Mesendoderm (in vitro differentiated cells): ENCODE measurements at regions not wholly inside any gene's neighbourhood (a gene's known extent, or its start where the extent isn't known, plus 50 kb on each side); places are given as distances from the start of the nearest gene placed in this dataset.

Source experiments
- DNase-seq: peaks from one replicate; pipeline ENCODE4 v3.0.0; 2013
- H2AK5ac ChIP-seq: 2 replicates; pipeline ENCODE4 v1.6.1; 2013; ENCODE audit warnings: low read length, inconsistent platforms
- H2BK120ac ChIP-seq: 2 replicates; pipeline ENCODE4 v1.6.1; 2013; ENCODE audit warnings: low read depth, mild to moderate bottlenecking, low read length, moderate library complexity, mixed read lengths
- H2BK15ac ChIP-seq: replicated peaks from 2 replicates; pipeline ENCODE4 v1.6.1; 2013; ENCODE audit warnings: low read depth, mild to moderate bottlenecking, moderate library complexity
- H2BK5ac ChIP-seq: 2 replicates; pipeline ENCODE4 v1.6.1; 2013; ENCODE audit warnings: low read length, inconsistent platforms
- H3K18ac ChIP-seq: 2 replicates; pipeline ENCODE4 v1.6.1; 2013; ENCODE audit warnings: mild to moderate bottlenecking, low read length, mixed read lengths
- H3K23ac ChIP-seq: one replicate; pipeline ENCODE4 v1.6.1; 2013; ENCODE audit warnings: low read length
- H3K27ac ChIP-seq: 2 replicates; pipeline ENCODE4 v1.5.1; 2013; ENCODE audit warnings: low read depth, mild to moderate bottlenecking, inconsistent platforms, low read length, moderate library complexity
- H3K27me3 ChIP-seq: 2 replicates; pipeline ENCODE4 v1.6.1; 2013; ENCODE audit warnings: low read length, control low read depth, mild to moderate bottlenecking, inconsistent platforms; ENCODE audit not compliant: insufficient read depth, poor library complexity
- H3K36me3 ChIP-seq: 2 replicates; pipeline ENCODE4 v1.6.1; 2013; ENCODE audit warnings: low read length, inconsistent platforms; ENCODE audit not compliant: control insufficient read depth, insufficient read depth
- H3K4ac ChIP-seq: one replicate; pipeline ENCODE4 v1.6.1; 2013; ENCODE audit warnings: low read depth, mild to moderate bottlenecking, low read length, moderate library complexity
- H3K4me1 ChIP-seq: 2 replicates; pipeline ENCODE4 v1.6.1; 2013; ENCODE audit warnings: low read depth, low read length, inconsistent platforms; ENCODE audit not compliant: control insufficient read depth
- H3K4me2 ChIP-seq: 2 replicates; pipeline ENCODE4 v1.6.1; 2013; ENCODE audit warnings: low read length
- H3K4me3 ChIP-seq: 2 replicates; pipeline ENCODE4 v1.5.1; 2013; ENCODE audit warnings: mild to moderate bottlenecking, low read length
- H3K56ac ChIP-seq: one replicate; pipeline ENCODE4 v1.6.1; 2013; ENCODE audit warnings: low read length
- H3K79me1 ChIP-seq: 2 replicates; pipeline ENCODE4 v1.6.1; 2013; ENCODE audit warnings: low read length, inconsistent platforms
- H3K79me2 ChIP-seq: 2 replicates; pipeline ENCODE4 v1.6.1; 2013; ENCODE audit warnings: mild to moderate bottlenecking, low read length; ENCODE audit not compliant: control insufficient read depth, insufficient read depth
- H3K9ac ChIP-seq: 2 replicates; pipeline ENCODE4 v1.6.1; 2013; ENCODE audit warnings: low read length, inconsistent platforms
- H4K5ac ChIP-seq: one replicate; pipeline ENCODE4 v1.6.1; 2013; ENCODE audit warnings: low read length
- H4K8ac ChIP-seq: one replicate; pipeline ENCODE4 v1.6.1; 2013; ENCODE audit warnings: low read depth, mild to moderate bottlenecking, control low read depth, low read length, moderate library complexity
- WGBS: extraction: QIAGEN DNeasy Blood & Tissue Kit; methylation state at CpG from one replicate; pipeline ENCODE4 v1.1.7; 2013; ENCODE audit warnings: low lambda C conversion rate, missing lambda C conversion rate; ENCODE audit not compliant: insufficient coverage; ENCODE audit errors: extremely low coverage; 5-methylcytosine and 5-hydroxymethylcytosine counted together

DNA sequence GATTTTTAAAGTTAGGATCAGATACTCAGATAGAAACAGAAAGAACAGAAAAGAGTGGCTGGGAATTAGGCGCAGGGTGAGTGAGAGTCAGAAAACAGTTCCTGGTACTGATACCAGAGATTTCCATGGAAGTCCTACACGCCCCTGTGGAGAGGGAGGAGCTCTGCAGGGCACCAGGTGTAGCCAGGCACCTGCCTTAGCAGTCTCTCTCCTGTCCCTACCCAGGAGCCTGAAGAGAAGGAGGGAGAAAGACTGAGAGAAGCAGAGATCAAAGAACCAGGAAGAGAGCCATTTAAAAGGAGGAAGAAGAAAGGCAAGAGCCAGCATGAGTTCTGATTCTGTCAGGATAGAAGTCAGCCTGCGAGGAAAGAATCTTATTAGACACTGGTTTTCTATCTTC lies 65.0 kb downstream of the CBLN1 start:
- DNase-seq: peak; percentile 2
- Histone ChIP-seq H3K4me2 (no peak overlapping the region), H3K4ac (no peak overlapping the region), H3K9ac (no peak overlapping the region), H4K8ac (no peak overlapping the region), H3K4me1 (peaks cover 2% of the 10 kb centered on the region), H3K27ac (no peak overlapping the region), H3K23ac (no peak overlapping the region), H2BK5ac (no peak overlapping the region), H3K79me2 (no peaks in the 10 kb centered on the region), H3K56ac (no peak overlapping the region), H4K5ac (no peak overlapping the region), H3K18ac (no peak overlapping the region), H3K27me3 (no peaks in the 10 kb centered on the region), H2BK15ac (no peak overlapping the region), H2BK120ac (no peak overlapping the region), H3K36me3 (no peaks in the 10 kb centered on the region), H3K4me3 (no peak overlapping the region), H3K79me1 (no peaks in the 10 kb centered on the region), H2AK5ac (no peak overlapping the region)
- no CpG with 5 or more reads among the region's 3 CpGs for WGBS

GRCh38 chr16:49213594-49213993 lies 68.0 kb downstream of the CBLN1 start:
- Histone ChIP-seq H4K5ac (no peak overlapping the region), H3K79me1 (no peaks in the 10 kb centered on the region), H3K36me3 (no peaks in the 10 kb centered on the region), H2BK5ac (no peak overlapping the region), H2BK120ac (no peak overlapping the region), H3K27ac (no peak overlapping the region), H3K79me2 (no peaks in the 10 kb centered on the region), H3K27me3 (no peaks in the 10 kb centered on the region), H3K23ac (no peak overlapping the region), H2BK15ac (no peak overlapping the region), H3K18ac (no peak overlapping the region), H4K8ac (no peak overlapping the region), H3K9ac (no peak overlapping the region), H3K4ac (no peak overlapping the region), H2AK5ac (no peak overlapping the region), H3K56ac (peak overlapping the region; percentile 56), H3K4me2 (no peak overlapping the region), H3K4me1 (peaks cover 2% of the 10 kb centered on the region), H3K4me3 (no peak overlapping the region)
- peak; percentile 66 for DNase-seq
- no CpG with 5 or more reads among the region's 5 CpGs for WGBS

DNA sequence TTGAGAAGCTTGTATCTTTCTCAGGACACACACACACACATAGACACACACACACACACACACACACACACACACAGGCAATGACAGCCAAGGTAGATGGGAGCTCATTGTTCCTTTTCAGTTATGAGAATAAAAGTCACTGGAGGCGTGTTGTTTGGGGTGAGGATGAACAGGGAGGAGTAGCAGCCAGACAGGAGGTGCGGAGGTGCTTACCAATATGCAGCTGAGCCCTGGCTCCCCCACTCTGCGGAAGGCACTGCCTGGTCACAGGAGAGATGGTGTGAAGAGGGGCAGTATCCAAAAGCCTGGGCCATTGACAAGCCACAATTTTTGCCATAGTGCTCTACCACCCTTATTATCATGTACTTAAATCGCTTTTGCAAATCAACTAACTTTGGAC lies 77.4 kb downstream of the CBLN1 start:
- no peaks in the 10 kb centered on the region for H3K36me3 ChIP-seq
- no peak for DNase-seq
- no peak overlapping the region for H3K9ac ChIP-seq
- H4K8ac ChIP-seq: no peak overlapping the region
- H2AK5ac ChIP-seq: no peak overlapping the region
- H3K23ac ChIP-seq: no peak overlapping the region
- no peaks in the 10 kb centered on the region for H3K79me1 ChIP-seq
- no peak overlapping the region for H3K56ac ChIP-seq
- no peak overlapping the region for H2BK5ac ChIP-seq
- 100% methylated on average over 1 of the region's 4 CpGs for WGBS
- no peak overlapping the region for H3K4me3 ChIP-seq
- H3K18ac ChIP-seq: no peak overlapping the region
- H3K27ac ChIP-seq: no peak overlapping the region
- no peaks in the 10 kb centered on the region for H3K79me2 ChIP-seq
- H2BK120ac ChIP-seq: no peak overlapping the region
- no peak overlapping the region for H3K4me2 ChIP-seq
- H3K4me1 ChIP-seq: no peaks in the 10 kb centered on the region
- H4K5ac ChIP-seq: no peak overlapping the region
- H2BK15ac ChIP-seq: no peak overlapping the region
- H3K4ac ChIP-seq: no peak overlapping the region
- no peaks in the 10 kb centered on the region for H3K27me3 ChIP-seq

- no peak overlapping the region for H2BK5ac ChIP-seq
- DNase-seq: peak; percentile 90
- H3K4me2 ChIP-seq: no peak overlapping the region
- no peak overlapping the region for H3K18ac ChIP-seq
- no peak overlapping the region for H3K27ac ChIP-seq
- no peak overlapping the region for H3K4me3 ChIP-seq
- no peak overlapping the region for H3K23ac ChIP-seq
- H4K5ac ChIP-seq: no peak overlapping the region
- H3K56ac ChIP-seq: no peak overlapping the region
- H3K9ac ChIP-seq: no peak overlapping the region
- H3K4ac ChIP-seq: no peak overlapping the region
- no peaks in the 10 kb centered on the region for H3K4me1 ChIP-seq
- no peak overlapping the region for H4K8ac ChIP-seq
- no peaks in the 10 kb centered on the region for H3K79me2 ChIP-seq
- no CpG with 5 or more reads among the region's 3 CpGs for WGBS
- no peaks in the 10 kb centered on the region for H3K36me3 ChIP-seq
- H2BK15ac ChIP-seq: no peak overlapping the region
- no peaks in the 10 kb centered on the region for H3K27me3 ChIP-seq
- H2BK120ac ChIP-seq: no peak overlapping the region
- H3K79me1 ChIP-seq: no peaks in the 10 kb centered on the region
- no peak overlapping the region for H2AK5ac ChIP-seq
Observed at GRCh38 chr16:49203361-49203760, 78.3 kb downstream of the CBLN1 start.

DNA sequence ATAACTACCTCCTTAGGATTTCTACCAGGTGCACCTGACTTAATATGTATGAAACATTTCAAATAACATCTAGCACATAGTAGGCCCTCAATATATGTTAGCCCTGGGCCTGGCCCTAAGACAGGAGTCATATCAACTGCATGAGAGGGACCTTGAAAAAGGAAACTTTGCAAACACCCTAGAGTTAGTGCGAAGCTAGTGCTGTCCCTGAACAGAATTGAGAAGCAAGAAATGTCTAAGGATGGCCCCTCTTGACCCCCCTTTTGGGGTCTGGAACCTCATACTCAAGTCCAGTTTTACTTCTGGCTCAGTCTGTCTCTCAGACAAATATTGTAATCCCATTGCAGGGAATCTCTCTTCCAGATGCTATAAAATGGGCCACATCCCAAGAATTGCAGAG lies 80.5 kb downstream of the CBLN1 start:
- Histone ChIP-seq H3K23ac (no peak overlapping the region), H3K27me3 (no peaks in the 10 kb centered on the region), H3K4me2 (no peak overlapping the region), H3K56ac (no peak overlapping the region), H3K36me3 (no peaks in the 10 kb centered on the region), H2BK120ac (no peak overlapping the region), H3K79me1 (no peaks in the 10 kb centered on the region), H4K5ac (no peak overlapping the region), H3K4me3 (no peak overlapping the region), H2BK15ac (no peak overlapping the region), H2AK5ac (no peak overlapping the region), H3K4ac (no peak overlapping the region), H3K4me1 (no peaks in the 10 kb centered on the region), H2BK5ac (no peak overlapping the region), H3K79me2 (no peaks in the 10 kb centered on the region), H3K27ac (no peak overlapping the region), H3K9ac (no peak overlapping the region), H3K18ac (no peak overlapping the region), H4K8ac (no peak overlapping the region)
- WGBS: no CpG with 5 or more reads among the region's 1 CpG
- DNase-seq: no peak

DNA sequence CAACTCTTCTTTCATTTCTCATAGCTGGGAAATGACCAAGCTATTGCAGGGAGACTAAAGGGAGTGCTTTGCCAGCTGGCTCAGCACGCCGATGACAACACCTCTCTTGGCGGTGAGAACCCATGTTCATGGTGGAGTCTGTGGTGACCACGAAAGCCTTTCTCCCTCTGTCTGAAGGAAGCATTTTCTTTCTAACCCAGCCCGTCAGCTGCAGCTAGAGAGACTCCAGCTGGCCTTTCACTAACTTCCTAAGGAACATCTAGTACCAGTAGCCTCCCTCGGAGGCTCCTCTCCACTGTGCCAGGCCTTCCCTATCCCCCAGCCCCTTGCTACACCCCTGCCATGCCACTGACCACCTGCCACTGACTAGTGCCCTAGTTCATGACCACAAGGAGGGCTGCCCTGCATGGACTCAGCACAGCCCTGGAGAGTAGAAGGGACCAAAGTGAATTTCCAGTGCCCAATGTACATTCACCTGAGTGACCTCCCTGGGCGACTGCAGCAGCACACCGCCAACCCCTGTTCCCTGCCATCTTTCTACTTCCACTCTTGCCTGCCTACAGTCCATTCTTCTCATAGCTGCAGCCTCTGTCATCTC lies 81.3 kb downstream of the CBLN1 start:
- Histone ChIP-seq H3K36me3 (no peaks in the 10 kb centered on the region), H3K79me2 (no peaks in the 10 kb centered on the region), H3K23ac (no peak overlapping the region), H4K5ac (no peak overlapping the region), H3K18ac (no peak overlapping the region), H2BK5ac (no peak overlapping the region), H2AK5ac (no peak overlapping the region), H2BK15ac (no peak overlapping the region), H3K27ac (no peak overlapping the region), H3K27me3 (no peaks in the 10 kb centered on the region), H3K4ac (no peak overlapping the region), H3K9ac (no peak overlapping the region), H3K79me1 (no peaks in the 10 kb centered on the region), H2BK120ac (no peak overlapping the region), H3K56ac (no peak overlapping the region), H4K8ac (no peak overlapping the region), H3K4me1 (no peaks in the 10 kb centered on the region), H3K4me3 (no peak overlapping the region), H3K4me2 (no peak overlapping the region)
- DNase-seq: no peak
- no CpG with 5 or more reads among the region's 8 CpGs for WGBS
